A549 (cell line): ENCODE measurements at regions not wholly inside any gene's neighbourhood (a gene's known extent, or its start where the extent isn't known, plus 50 kb on each side); places are given as distances from the start of the nearest gene placed in this dataset.

Source experiments
- BHLHE40 ChIP-seq: IDR thresholded peaks from 2 replicates; pipeline ENCODE4 v1.6.1; 2012; ENCODE audit warnings: low read depth, low read length, inconsistent platforms
- CTCF ChIP-seq: fragments of >200 bp; sonication (Bioruptor Twin); formaldehyde crosslinking; IDR thresholded peaks from 3 replicates; pipeline ENCODE4 v1.5.1; 2016
- EP300 ChIP-seq, 2 experiments: fragments of >200 bp; sonication (Bioruptor Twin); formaldehyde crosslinking; IDR thresholded peaks; 2 replicates in 1 of 2; 3 replicates in 1 of 2; pipeline ENCODE4 v1.6.1; 2016 to 2017
- HDAC2 ChIP-seq: fragments of 200-600 bp; sonication (generic); IDR thresholded peaks from 2 replicates; pipeline ENCODE4 v1.6.1; 2016
- MAFK ChIP-seq: fragments of 450-650 bp; IDR thresholded peaks from 2 replicates; pipeline ENCODE4 v1.6.1; 2014; ENCODE audit not compliant: partially characterized antibody
- NPAS2 ChIP-seq: fragments of 250-450 bp; sonication (Bioruptor Pico); IDR thresholded peaks from 2 replicates; pipeline ENCODE4 v1.8.0; 2022; ENCODE audit warnings: mild to moderate bottlenecking, moderate library complexity, borderline replicate concordance
- NR3C1 ChIP-seq: fragments of >200 bp; sonication (Bioruptor Twin); formaldehyde crosslinking; IDR thresholded peaks from 3 replicates; pipeline ENCODE4 v1.6.1; 2017
- PHF8 ChIP-seq: fragments of 200-600 bp; sonication (generic); IDR thresholded peaks from 2 replicates; pipeline ENCODE4 v1.6.1; 2016; ENCODE audit warnings: low read depth, mild to moderate bottlenecking, antibody characterized with exemption, moderate library complexity, borderline replicate concordance

DNA sequence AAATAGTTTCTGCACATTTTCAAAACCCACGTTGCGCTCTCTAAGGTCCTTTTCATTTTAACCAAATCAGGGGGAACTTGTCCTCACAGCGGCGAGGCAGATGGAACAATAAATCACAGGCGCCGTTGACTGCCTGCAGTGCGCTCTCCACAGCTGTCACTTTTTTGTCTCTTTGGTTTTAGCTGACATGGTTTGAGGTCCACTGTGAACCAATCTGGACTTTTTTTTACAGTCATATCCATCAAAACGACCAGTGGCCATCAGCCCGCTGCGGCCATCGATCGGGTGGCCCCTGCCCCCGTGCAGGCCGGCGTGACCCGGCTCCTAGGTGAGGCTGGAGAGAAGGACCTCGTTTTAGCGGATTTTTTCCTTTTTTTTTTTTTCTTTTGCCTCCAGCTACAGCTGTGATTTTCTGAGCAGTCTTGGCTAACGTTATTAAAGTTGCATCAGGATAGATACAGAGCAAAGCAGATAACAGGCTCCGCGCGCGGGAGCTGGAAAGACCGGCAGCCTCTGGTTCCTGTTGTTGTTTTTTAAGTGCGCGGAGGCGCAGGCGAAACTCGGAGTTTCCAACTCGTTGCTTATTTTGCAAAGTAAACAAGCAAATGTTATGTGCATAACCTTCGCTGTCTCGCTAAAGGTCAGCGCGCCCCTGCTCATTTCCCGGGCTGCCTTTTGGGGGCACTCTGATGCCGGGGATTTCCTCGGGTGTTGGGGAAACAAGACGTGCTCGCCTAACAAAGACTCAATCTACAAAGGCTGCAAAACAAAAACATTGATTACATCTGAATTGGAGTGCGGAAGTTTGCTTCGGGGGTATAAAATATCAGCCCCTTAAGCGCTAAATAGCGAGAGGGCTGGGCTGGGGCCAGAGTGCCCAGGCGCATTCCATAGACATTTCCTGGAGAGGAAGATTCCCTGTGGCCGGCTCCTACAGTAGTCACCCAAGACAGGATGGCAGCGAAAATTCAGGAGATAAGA, 414.8 kb upstream of the MKI67 start:
- TF ChIP-seq CTCF = no peak
- no peak for TF ChIP-seq NPAS2
- no peak for TF ChIP-seq PHF8
- no peak for TF ChIP-seq BHLHE40
- no peak for TF ChIP-seq MAFK
- TF ChIP-seq NR3C1 = no peak
- TF ChIP-seq EP300 (IDR thresholded peaks at IDR 0.05) = no peak
- TF ChIP-seq HDAC2 = no peak
